ENCODE measurements at regions not wholly inside any gene's neighbourhood (a gene's known extent, or its start where the extent isn't known, plus 50 kb on each side); places are given as distances from the start of the nearest gene placed in this dataset.

DNA sequence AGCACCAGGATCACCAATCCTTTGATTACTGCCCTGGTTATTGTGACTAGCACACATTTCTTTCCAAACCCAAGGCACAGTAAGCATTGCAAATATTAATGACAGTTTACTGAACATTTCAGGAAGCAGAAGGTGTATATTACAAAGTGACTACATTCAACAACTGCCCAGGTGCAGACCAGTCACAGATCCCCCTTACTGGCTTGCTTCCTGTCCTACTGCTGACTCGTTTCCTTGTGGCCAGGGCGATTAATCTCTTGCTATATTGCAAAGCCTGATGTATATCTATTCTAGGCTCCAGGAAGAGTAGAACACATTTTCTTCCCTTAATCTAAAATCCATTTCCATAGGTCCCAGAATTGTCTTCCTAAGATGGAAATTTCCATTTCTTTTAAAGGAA is 77.2 kb upstream of the EPHA7 start:
- peak; percentile 5 for DNase-seq

DNA sequence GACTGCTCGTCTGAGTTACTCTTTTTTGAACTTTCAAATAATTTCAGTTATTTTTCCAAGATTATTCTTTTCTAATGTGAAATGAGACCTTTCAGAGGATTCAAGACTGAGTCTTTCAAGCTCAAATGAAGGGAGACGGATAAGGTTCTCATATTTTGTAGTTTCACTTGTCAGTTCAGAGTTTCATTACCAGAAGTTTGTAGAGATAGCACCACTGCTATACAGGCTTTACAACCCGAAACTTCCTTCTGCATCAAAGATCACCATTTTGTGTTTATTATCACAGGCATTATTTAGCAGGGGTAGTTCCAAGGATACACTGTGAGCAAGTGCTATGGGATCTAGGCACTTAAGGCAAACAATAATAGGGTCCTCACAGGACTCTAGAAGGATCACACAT is 74.7 kb upstream of the EPHA7 start:
- DNase-seq = no peak

DNA sequence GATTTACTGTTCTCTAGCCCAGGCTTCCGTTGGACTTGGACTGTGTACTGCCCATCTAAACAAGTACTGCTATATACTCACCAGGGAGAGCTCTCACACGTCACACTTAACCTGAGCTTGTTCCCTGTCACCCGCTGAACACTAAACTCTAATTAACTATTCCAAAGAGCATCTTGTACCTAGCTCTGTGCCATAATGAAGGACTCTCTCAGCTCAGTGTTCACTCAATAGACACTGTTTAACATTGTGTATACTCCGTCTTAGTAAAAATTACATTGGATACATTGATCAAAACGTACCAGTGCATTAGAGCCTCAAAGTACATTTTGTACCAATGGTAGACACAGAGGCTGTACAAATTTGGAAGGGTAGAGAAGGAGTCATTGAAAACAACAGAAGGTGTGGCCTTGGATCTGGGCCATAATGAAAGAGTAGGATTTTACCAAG is 55.4 kb upstream of the EPHA7 start:
- no peak for DNase-seq

DNA sequence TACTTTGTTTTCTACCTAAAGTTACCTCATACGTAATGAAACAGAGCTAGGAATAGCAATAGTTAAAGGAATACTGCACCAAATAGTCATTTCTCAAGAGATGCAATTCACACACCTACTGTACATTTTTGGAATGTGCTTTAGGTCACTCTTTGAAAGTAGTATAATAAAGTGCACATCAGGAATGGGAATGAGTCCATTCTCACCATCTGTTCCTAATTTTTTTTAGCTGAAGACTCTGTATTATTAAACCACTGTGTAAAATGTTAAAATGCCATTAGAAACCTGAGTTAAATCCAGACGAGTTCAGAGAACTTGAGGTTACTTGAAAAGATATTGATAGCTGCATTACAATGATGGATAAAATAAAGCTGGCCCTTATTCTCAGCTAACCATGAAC is 51.9 kb upstream of the EPHA7 start:
- DNase-seq = no peak
